ENCODE measurements at regions not wholly inside any gene's neighbourhood (a gene's known extent, or its start where the extent isn't known, plus 50 kb on each side); places are given as distances from the start of the nearest gene placed in this dataset.

DNA sequence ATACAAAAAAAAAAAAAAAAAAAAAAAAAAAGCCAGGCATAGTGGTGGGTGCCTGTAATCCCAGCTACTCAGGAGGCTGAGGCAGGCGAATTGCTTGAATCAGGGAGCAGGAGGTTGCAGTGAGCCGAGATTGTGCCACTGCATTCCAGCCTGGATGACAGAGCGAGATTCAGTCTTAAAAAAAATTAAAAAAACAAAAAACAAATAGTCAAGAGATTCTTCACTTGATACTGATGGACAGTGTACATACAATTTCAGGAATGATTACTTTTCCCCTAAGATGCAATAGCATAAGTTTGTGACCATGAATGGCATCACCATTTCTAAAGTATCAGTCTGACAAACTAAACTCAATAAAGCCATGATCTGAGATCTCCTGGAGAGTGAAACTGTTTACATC is 60.8 kb upstream of the IVNS1ABP start:
- Mint-ChIP-seq H3K27me3 (ENCODE audit: low read depth) (no peaks in the 10 kb centered on the region), H3K9me3 (no peaks in the 10 kb centered on the region), H3K4me1 (no peaks in the 10 kb centered on the region), H3K36me3 (ENCODE audit: low read depth) (peaks cover 6% of the 10 kb centered on the region), H3K27ac (ENCODE audit: unreplicated experiment) (no peak overlapping the region), H3K4me3 (no peak overlapping the region)
- TF ChIP-seq, protein P1, sequence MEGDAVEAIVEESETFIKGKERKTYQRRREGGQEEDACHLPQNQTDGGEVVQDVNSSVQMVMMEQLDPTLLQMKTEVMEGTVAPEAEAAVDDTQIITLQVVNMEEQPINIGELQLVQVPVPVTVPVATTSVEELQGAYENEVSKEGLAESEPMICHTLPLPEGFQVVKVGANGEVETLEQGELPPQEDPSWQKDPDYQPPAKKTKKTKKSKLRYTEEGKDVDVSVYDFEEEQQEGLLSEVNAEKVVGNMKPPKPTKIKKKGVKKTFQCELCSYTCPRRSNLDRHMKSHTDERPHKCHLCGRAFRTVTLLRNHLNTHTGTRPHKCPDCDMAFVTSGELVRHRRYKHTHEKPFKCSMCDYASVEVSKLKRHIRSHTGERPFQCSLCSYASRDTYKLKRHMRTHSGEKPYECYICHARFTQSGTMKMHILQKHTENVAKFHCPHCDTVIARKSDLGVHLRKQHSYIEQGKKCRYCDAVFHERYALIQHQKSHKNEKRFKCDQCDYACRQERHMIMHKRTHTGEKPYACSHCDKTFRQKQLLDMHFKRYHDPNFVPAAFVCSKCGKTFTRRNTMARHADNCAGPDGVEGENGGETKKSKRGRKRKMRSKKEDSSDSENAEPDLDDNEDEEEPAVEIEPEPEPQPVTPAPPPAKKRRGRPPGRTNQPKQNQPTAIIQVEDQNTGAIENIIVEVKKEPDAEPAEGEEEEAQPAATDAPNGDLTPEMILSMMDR (conservative IDR thresholded peaks at IDR 0.05) = no peak
- DNase-seq (ENCODE audit: low read depth, low spot score) = no peak

DNA sequence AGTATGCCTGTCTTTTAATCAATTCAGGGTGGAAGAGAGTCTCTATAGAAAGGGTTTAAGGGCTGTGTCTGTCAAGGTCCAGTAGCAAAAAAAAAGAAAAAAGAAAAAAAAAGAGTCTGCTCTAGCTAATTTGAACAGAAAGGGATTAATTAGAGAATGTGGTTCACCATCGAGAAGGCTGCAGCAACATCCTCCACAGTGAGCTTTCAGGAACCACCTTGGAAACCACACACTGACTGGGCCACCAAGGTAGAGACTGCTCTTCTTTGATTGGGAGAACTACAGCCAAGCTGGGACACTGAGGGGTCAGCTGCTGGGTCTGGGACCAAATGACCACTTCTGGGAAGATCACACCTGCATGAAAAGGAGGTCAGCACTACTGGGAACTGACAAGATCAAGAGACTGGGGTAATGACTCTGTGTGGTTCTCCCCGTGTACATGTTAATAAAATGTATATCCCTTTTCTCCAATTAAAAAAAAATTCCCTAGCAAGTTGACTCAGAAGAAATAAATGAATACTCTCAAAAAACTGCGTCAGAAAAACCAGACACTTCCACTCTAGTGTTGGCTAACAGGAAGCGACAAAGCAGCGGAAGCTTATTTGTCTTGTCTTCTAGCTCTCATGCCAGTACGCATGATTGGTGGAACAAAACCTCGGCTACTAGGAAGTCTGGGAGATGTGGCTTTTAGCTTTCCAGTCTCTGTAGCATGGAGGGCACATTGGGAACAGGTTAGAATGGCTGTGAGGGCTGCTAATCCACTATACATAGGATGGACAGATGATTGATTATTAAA is 60.0 kb upstream of the IVNS1ABP start:
- DNase-seq (ENCODE audit: low read depth, low spot score) = no peak
- Mint-ChIP-seq H3K27ac (ENCODE audit: unreplicated experiment) (no peak overlapping the region), H3K4me3 (no peak overlapping the region), H3K9me3 (no peaks in the 10 kb centered on the region), H3K27me3 (ENCODE audit: low read depth) (no peaks in the 10 kb centered on the region), H3K4me1 (no peaks in the 10 kb centered on the region), H3K36me3 (ENCODE audit: low read depth) (peaks cover 6% of the 10 kb centered on the region)
- TF ChIP-seq, protein P1 (conservative IDR thresholded peaks at IDR 0.05) = no peak

DNA sequence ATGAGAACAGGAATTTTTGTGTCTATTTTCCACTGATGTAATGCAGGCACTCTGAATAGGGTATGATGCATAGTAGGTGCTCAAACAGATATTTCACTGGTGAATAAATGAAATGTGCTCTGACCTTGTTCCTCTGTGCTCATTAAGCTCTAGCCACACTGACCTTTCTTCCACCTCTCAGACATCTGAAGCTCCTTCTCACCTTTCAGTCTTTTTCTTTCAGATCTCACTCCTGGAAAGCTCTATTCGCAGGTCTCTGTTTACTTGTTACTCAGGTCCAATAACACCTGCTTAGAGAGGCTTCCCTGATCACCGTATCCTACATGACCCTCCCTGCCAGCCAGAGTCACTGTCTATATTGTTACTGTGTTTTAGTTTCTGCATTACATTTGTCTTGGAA is 59.2 kb upstream of the IVNS1ABP start:
- Mint-ChIP-seq H3K9me3 (no peaks in the 10 kb centered on the region), H3K27ac (ENCODE audit: unreplicated experiment) (no peak overlapping the region), H3K27me3 (ENCODE audit: low read depth) (no peaks in the 10 kb centered on the region), H3K4me1 (no peaks in the 10 kb centered on the region), H3K4me3 (no peak overlapping the region), H3K36me3 (ENCODE audit: low read depth) (peaks cover 2% of the 10 kb centered on the region)
- TF ChIP-seq, protein P1 (conservative IDR thresholded peaks at IDR 0.05) = no peak
- no peak for DNase-seq (ENCODE audit: low read depth, low spot score)

DNA sequence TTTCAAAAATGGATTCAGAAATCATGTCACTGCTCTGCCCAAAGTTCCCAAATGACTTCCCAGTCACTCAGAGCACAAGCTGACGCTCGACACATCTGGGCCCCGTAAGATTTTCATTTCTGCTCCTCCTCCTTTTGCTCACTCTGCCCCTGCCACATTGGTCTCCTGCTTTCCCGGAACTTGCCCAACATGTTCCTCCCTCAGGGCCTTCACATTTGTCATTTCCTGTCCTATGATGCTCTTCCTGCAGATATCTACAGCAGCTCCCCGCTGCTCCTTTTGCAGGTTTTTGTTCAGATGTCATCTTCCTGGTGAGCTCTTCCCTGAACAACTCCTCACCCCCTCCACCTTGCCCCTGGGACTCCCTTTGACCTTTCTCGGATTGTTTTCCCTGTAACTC is 58.5 kb upstream of the IVNS1ABP start:
- no peaks in the 10 kb centered on the region for H3K27me3 Mint-ChIP-seq (ENCODE audit: low read depth)

DNA sequence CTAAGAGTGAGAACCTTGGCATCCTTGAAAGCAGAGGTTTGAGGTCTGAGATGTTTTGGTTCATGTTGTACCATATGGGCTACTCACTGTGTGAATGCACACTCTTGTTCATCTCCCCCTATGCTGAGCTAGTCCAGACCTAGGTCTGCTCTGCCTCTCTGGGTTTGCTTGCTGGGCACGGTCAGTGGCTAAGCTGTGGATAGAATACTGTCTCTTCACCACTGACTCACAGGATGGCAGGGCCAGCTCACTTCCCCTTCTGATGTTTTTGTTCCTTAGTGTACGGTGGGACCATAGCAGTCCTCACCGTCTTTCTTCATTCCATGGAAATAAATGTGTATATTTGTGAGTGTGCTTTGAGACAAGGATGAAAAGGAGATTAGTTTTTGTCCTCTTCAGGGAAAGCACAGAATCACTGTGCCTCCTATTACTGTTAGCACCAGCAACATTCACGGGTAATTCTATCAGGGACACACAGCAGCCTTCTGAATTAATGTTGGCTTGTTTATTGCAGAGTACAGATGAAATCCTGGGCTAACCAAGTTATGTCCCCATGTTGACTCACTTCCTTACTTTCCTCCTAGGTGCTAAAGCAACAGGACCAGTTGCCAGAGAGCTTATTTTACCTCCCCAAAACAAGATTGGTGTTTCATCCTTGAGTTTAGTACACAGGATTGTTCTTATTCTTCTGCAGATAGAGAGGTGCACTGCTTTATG is 56.9 kb upstream of the IVNS1ABP start:
- H3K4me3 Mint-ChIP-seq = no peak overlapping the region
- DNase-seq (ENCODE audit: low read depth, low spot score) = no peak
- TF ChIP-seq, protein P1 (conservative IDR thresholded peaks at IDR 0.05) = no peak
- H3K27me3 Mint-ChIP-seq (ENCODE audit: low read depth) = no peaks in the 10 kb centered on the region
- no peaks in the 10 kb centered on the region for H3K4me1 Mint-ChIP-seq
- H3K9me3 Mint-ChIP-seq = no peaks in the 10 kb centered on the region
- no peaks in the 10 kb centered on the region for H3K36me3 Mint-ChIP-seq (ENCODE audit: low read depth)
- no peak overlapping the region for H3K27ac Mint-ChIP-seq (ENCODE audit: unreplicated experiment)

More for the DNA sequence above, 58.5 kb upstream of the IVNS1ABP start:
- no peak for DNase-seq (ENCODE audit: low read depth, low spot score)
- TF ChIP-seq, protein P1 (conservative IDR thresholded peaks at IDR 0.05) = no peak
- H3K4me3 Mint-ChIP-seq = no peak overlapping the region
- H3K4me1 Mint-ChIP-seq = no peaks in the 10 kb centered on the region
- no peak overlapping the region for H3K27ac Mint-ChIP-seq (ENCODE audit: unreplicated experiment)
- H3K36me3 Mint-ChIP-seq (ENCODE audit: low read depth) = no peaks in the 10 kb centered on the region
- H3K9me3 Mint-ChIP-seq = no peaks in the 10 kb centered on the region
